Endothelial cell of umbilical vein (primary cell): ENCODE measurements at regions not wholly inside any gene's neighbourhood (a gene's known extent, or its start where the extent isn't known, plus 50 kb on each side); places are given as distances from the start of the nearest gene placed in this dataset.

Source experiments
- BruUV-seq: library from RNA; stranded (reverse); fragments of 400-500 nt; replicated peaks from 2 replicates; lab custom pipeline; 2021; lab: Mats Ljungman, UMichigan
- CTCF ChIA-PET: fragments of 300-600, 350-600 bp; sonication (Branson Sonifier 250); formaldehyde crosslinking; loops from one replicate; lab custom pipeline; 2021; ENCODE audit warnings: antibody characterized with exemption, inconsistent platforms; lab: Charles Lee
- POLR2A ChIA-PET: fragments of 300-600, 350-600 bp; sonication (Branson Sonifier 250); formaldehyde crosslinking; loops from one replicate; lab custom pipeline; 2021; ENCODE audit warnings: antibody characterized with exemption, inconsistent platforms; lab: Charles Lee
- DNase-seq: peaks from one replicate; pipeline ENCODE4 v3.0.0-alpha.2; 2011; ENCODE audit warnings: low read depth, low spot score
- FAIRE-seq: peaks from 2 replicates; lab custom pipeline; 2011; peaks lifted over from hg19 to GRCh38; lab: Jason Lieb, UNC
- H2AFZ ChIP-seq: 2 replicates; pipeline ENCODE4 v1.6.0; 2012; ENCODE audit warnings: low read depth, low read length, control low read depth, inconsistent platforms
- H3K27ac ChIP-seq: 2 replicates; pipeline ENCODE4 v1.5.1; 2011; ENCODE audit warnings: low read depth, mild to moderate bottlenecking, control low read depth, low read length, moderate library complexity; ENCODE audit not compliant: insufficient read depth
- H3K27me3 ChIP-seq, 2 experiments: 2 replicates each; pipeline versions ENCODE4 v1.6.0 to v1.6.1; 2011; ENCODE audit warnings: low read length in 2 of 2, mixed read lengths in 1 of 2; ENCODE audit not compliant: control insufficient read depth in 2 of 2, insufficient read depth in 2 of 2
- H3K36me3 ChIP-seq, 2 experiments: 2 replicates in 1 of 2; 3 replicates in 1 of 2; pipeline ENCODE4 v1.5.1; 2011; ENCODE audit warnings: low read length in 2 of 2, mild to moderate bottlenecking in 1 of 2, moderate library complexity in 1 of 2; ENCODE audit not compliant: control insufficient read depth in 2 of 2, insufficient read depth in 2 of 2; ENCODE audit errors: extremely low read depth in 1 of 2
- H3K4me1 ChIP-seq: 3 replicates; pipeline ENCODE4 v1.5.1; 2011; ENCODE audit warnings: mild to moderate bottlenecking, low read length; ENCODE audit not compliant: control insufficient read depth, insufficient read depth; ENCODE audit errors: extremely low read depth
- H3K4me2 ChIP-seq: 2 replicates; pipeline ENCODE4 v1.6.1; 2011; ENCODE audit warnings: low read length, control low read depth, mixed read lengths; ENCODE audit not compliant: insufficient read depth
- H3K4me3 ChIP-seq, 3 experiments: fragments of 200-600 bp in 1 of 3; sonication (generic), shearing (Covaris generic) in 1 of 3; replicated peaks in 1 of 3; 2 replicates each; pipeline ENCODE4 v1.5.1; 2011 to 2016; ENCODE audit warnings: control low read depth in 3 of 3, low read length in 3 of 3, mild to moderate bottlenecking in 2 of 3, inconsistent platforms in 1 of 3, low read depth in 1 of 3, moderate library complexity in 1 of 3; ENCODE audit not compliant: insufficient read depth in 1 of 3
- H3K79me2 ChIP-seq: 2 replicates; pipeline ENCODE4 v1.6.0; 2012; ENCODE audit warnings: low read length, inconsistent platforms; ENCODE audit not compliant: control insufficient read depth, insufficient read depth
- H3K9ac ChIP-seq: replicated peaks from 2 replicates; pipeline ENCODE3; 2011; ENCODE audit warnings: low read length, control low read depth; ENCODE audit not compliant: insufficient read depth; ENCODE audit errors: extremely low read depth
- H3K9me1 ChIP-seq: replicated peaks from 3 replicates; pipeline ENCODE4 v1.6.0; 2011; ENCODE audit warnings: mild to moderate bottlenecking, low read length; ENCODE audit not compliant: control insufficient read depth, insufficient read depth; ENCODE audit errors: extremely low read depth
- H3K9me3 ChIP-seq: replicated peaks from 2 replicates; pipeline ENCODE4 v1.5.1; 2012; ENCODE audit warnings: low read length, inconsistent platforms; ENCODE audit not compliant: control insufficient read depth, insufficient read depth
- H4K20me1 ChIP-seq: replicated peaks from 2 replicates; pipeline ENCODE3; 2011; ENCODE audit warnings: mild to moderate bottlenecking, low read length; ENCODE audit not compliant: control insufficient read depth, insufficient read depth; ENCODE audit errors: extremely low read depth
- EZH2 ChIP-seq: IDR thresholded peaks from 2 replicates; pipeline ENCODE4 v1.6.1; 2012; ENCODE audit warnings: borderline replicate concordance, low read depth, mild to moderate bottlenecking, moderate library complexity, low read length, inconsistent platforms; ENCODE audit not compliant: severe bottlenecking
- FOS ChIP-seq: IDR thresholded peaks from 2 replicates; pipeline ENCODE4 v1.6.1; 2011; ENCODE audit warnings: mild to moderate bottlenecking, low read length, moderate library complexity, borderline replicate concordance; ENCODE audit not compliant: insufficient read depth
- GATA2 ChIP-seq: IDR thresholded peaks from 2 replicates; pipeline ENCODE4 v1.7.0; 2011; ENCODE audit warnings: low read depth, mild to moderate bottlenecking, moderate library complexity, mixed read lengths, low read length; ENCODE audit not compliant: insufficient read length, insufficient read depth
- JUN ChIP-seq: IDR thresholded peaks from 2 replicates; pipeline ENCODE4 v1.6.1; 2011; ENCODE audit warnings: borderline replicate concordance, low read depth; ENCODE audit not compliant: insufficient read length, insufficient read depth
- MYC ChIP-seq: IDR thresholded peaks from one replicate; pipeline ENCODE4 v1.6.1; 2011; ENCODE audit warnings: mild to moderate bottlenecking, low read depth, low read length
- POLR2A ChIP-seq: IDR thresholded peaks from 2 replicates; pipeline ENCODE4 v1.6.1; 2012; ENCODE audit warnings: low read depth, mild to moderate bottlenecking, control low read depth, low read length
- POLR2AphosphoS5 ChIP-seq: IDR thresholded peaks from 2 replicates; pipeline ENCODE4 v1.6.1; 2012; ENCODE audit warnings: low read depth, mild to moderate bottlenecking, control low read depth, low read length, moderate library complexity; ENCODE audit not compliant: insufficient read depth
- dilution Hi-C: fragments of 300-500 bp; cut with MboI; formaldehyde crosslinking; loops from one replicate; pipeline ENCODE4 v1.15.0; 2019; ENCODE audit warnings: low sequenced_read_pairs; ENCODE audit not compliant: extremely low pct_ligation_motif_present
- intact Hi-C: fragments of 100-400 bp; cut with micrococcal nuclease; formaldehyde crosslinking; loops from one replicate; pipeline ENCODE4 v1.10.0; 2022
- TF ChIP-seq, protein P1 (sequence below), 2 donors: IDR thresholded peaks; 1 replicate in 1 of 2; 2 replicates in 1 of 2; pipeline ENCODE4 v1.5.1; 2011; ENCODE audit warnings: low read length in 2 of 2, mild to moderate bottlenecking in 2 of 2, moderate library complexity in 2 of 2, control low read depth in 1 of 2, inconsistent platforms in 1 of 2, low read depth in 1 of 2; ENCODE audit not compliant: insufficient read depth in 1 of 2; ENCODE audit errors: extremely low read depth in 1 of 2
- TF ChIP-seq, protein P2 (sequence below): IDR thresholded peaks from 2 replicates; pipeline ENCODE4 v1.6.1; 2011; ENCODE audit not compliant: insufficient read depth, insufficient read length

DNA sequence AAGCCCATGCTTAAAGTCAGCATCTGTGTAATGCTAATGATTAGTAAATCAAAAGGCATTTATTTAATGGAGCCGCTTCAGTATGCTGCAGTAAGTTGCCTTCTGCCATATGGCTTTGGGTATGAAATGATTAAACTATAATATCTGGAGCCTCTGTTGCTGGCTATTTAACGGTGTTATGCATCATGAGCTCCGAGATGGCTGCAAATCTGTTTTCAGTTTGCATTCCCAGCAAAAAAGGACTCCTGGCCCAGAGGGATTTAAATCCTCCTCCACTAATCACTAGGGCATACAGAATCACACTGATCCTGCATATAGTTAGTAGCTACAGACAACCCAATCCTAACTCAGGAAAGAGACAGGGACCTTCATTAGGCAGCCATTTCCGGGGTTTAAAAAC lies 171.5 kb upstream of the EEA1 start:
- TF ChIP-seq FOS (no peak), JUN (no peak), POLR2AphosphoS5 (no peak), MYC (no peak), GATA2 (no peak), POLR2A (no peak), EZH2 (no peak)
- TF ChIP-seq, protein P1, sequence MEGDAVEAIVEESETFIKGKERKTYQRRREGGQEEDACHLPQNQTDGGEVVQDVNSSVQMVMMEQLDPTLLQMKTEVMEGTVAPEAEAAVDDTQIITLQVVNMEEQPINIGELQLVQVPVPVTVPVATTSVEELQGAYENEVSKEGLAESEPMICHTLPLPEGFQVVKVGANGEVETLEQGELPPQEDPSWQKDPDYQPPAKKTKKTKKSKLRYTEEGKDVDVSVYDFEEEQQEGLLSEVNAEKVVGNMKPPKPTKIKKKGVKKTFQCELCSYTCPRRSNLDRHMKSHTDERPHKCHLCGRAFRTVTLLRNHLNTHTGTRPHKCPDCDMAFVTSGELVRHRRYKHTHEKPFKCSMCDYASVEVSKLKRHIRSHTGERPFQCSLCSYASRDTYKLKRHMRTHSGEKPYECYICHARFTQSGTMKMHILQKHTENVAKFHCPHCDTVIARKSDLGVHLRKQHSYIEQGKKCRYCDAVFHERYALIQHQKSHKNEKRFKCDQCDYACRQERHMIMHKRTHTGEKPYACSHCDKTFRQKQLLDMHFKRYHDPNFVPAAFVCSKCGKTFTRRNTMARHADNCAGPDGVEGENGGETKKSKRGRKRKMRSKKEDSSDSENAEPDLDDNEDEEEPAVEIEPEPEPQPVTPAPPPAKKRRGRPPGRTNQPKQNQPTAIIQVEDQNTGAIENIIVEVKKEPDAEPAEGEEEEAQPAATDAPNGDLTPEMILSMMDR (IDR thresholded peaks at IDR 0.05; ENCODE audit: extremely low read depth in 1 of 2, insufficient read depth in 1 of 2, low read depth in 1 of 2, low read length in 2 of 2), result no peak
- TF ChIP-seq, protein P2, sequence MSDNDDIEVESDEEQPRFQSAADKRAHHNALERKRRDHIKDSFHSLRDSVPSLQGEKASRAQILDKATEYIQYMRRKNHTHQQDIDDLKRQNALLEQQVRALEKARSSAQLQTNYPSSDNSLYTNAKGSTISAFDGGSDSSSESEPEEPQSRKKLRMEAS, result no peak
- POLR2A ChIA-PET, result no interaction called here
- Histone ChIP-seq H3K36me3 (no peaks in the 10 kb centered on the region), H3K9me1 (no peaks in the 10 kb centered on the region), H3K27ac (no peak overlapping the region), H3K79me2 (no peaks in the 10 kb centered on the region), H3K9ac (no peak overlapping the region), H3K4me2 (no peak overlapping the region), H2AFZ (no peak overlapping the region), H4K20me1 (no peaks in the 10 kb centered on the region), H3K4me1 (no peaks in the 10 kb centered on the region), H3K27me3 (no peaks in the 10 kb centered on the region), H3K4me3 (no peak overlapping the region), H3K9me3 (no peaks in the 10 kb centered on the region)
- FAIRE-seq (no peak), DNase-seq (no peak)
- intact Hi-C loops, result no loop called here
- BruUV-seq, result no TSS peak
- CTCF ChIA-PET, result interaction anchor here (1.6 to 3.7 kb wide), 3 partner anchors 8 to 15 kb away, joined by 4 to 26 read pairs (median 9); no protein-coding TSS in a partner anchor
- dilution Hi-C loops, result no loop called here
